ENCODE measurements at regions not wholly inside any gene's neighbourhood (a gene's known extent, or its start where the extent isn't known, plus 50 kb on each side); places are given as distances from the start of the nearest gene placed in this dataset.

DNA sequence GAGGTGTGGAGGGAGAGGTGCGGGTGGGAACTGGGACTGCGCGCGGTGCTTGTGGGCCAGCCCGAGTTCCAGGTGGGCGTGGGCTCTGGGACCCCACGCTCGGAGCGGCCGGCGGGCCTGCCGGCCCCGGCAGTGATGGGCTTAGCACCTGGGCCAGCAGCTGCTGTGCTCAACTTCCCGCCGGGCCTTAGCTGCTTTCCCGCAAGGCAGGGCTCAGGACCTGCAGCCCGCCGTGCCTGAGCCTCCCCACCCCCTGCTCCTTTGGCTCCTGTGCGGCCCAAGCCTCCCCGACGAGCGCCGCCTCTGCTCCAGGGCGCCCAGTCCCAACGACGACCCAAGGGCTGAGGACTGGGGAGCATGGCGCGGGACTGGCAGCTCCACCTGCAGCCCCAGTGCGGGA is 232.7 kb downstream of the FGFR2 start:
- Histone ChIP-seq H3K9ac (no peak overlapping the region), H3K9me2 (no peaks in the 10 kb centered on the region), H3K36me3 (replicated peaks in 1 of 2; ENCODE audit: control insufficient read depth in 1 of 2, insufficient read depth in 2 of 2, low read length in 1 of 2) (no peaks in the 10 kb centered on the region), H3K79me2 (ENCODE audit: insufficient read depth) (no peaks in the 10 kb centered on the region), H3K4me1 (ENCODE audit: control insufficient read depth in 1 of 2, insufficient read depth in 2 of 2, low read depth in 1 of 2, low read length in 1 of 2) (no peaks in the 10 kb centered on the region; a peak in 1 of 4 replicates), H4K20me1 (ENCODE audit: insufficient read depth) (no peaks in the 10 kb centered on the region), H3F3A (replicated peaks; ENCODE audit: insufficient read depth) (no peaks in the 10 kb centered on the region), H3K4me3 (ENCODE audit: low read depth in 2 of 2, low read length in 1 of 2) (no peak overlapping the region), H2AFZ (ENCODE audit: low read depth) (no peak overlapping the region), H3K4me2 (no peak overlapping the region), H3K27ac (ENCODE audit: low read depth in 2 of 2, low read length in 1 of 2) (no peak overlapping the region), H3K9me3 (no peaks in the 10 kb centered on the region), H3K27me3 (ENCODE audit: insufficient read depth) (no peaks in the 10 kb centered on the region)
- CTCF ChIA-PET: no interaction called here
- POLR2A ChIA-PET: no interaction called here
- no peak for TF ChIP-seq YY1 (IDR thresholded peaks at IDR 0.05; ENCODE audit: low read depth)
- no peak for TF ChIP-seq ELF1 (IDR thresholded peaks at IDR 0.05)
- TF ChIP-seq, protein P1, sequence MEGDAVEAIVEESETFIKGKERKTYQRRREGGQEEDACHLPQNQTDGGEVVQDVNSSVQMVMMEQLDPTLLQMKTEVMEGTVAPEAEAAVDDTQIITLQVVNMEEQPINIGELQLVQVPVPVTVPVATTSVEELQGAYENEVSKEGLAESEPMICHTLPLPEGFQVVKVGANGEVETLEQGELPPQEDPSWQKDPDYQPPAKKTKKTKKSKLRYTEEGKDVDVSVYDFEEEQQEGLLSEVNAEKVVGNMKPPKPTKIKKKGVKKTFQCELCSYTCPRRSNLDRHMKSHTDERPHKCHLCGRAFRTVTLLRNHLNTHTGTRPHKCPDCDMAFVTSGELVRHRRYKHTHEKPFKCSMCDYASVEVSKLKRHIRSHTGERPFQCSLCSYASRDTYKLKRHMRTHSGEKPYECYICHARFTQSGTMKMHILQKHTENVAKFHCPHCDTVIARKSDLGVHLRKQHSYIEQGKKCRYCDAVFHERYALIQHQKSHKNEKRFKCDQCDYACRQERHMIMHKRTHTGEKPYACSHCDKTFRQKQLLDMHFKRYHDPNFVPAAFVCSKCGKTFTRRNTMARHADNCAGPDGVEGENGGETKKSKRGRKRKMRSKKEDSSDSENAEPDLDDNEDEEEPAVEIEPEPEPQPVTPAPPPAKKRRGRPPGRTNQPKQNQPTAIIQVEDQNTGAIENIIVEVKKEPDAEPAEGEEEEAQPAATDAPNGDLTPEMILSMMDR (IDR thresholded peaks at IDR 0.05): no peak
- no peak for TF ChIP-seq FOXM1 (IDR thresholded peaks at IDR 0.05; ENCODE audit: low read depth)
- no peak for TF ChIP-seq FOSL2 (IDR thresholded peaks at IDR 0.05; ENCODE audit: borderline replicate concordance, low read depth)
- TF ChIP-seq TCF12 (IDR thresholded peaks at IDR 0.05): no peak
- no peak for TF ChIP-seq RAD21 (IDR thresholded peaks at IDR 0.05; ENCODE audit: low read length)
- TF ChIP-seq TAF1 (IDR thresholded peaks at IDR 0.05; ENCODE audit: borderline replicate concordance, low read depth, low read length): no peak
- no peak for TF ChIP-seq FOXJ3 (CRISPR knock-in tag; IDR thresholded peaks at IDR 0.05)
- TF ChIP-seq CHD2 (IDR thresholded peaks at IDR 0.05; ENCODE audit: low read length, partially characterized antibody): no peak
- TF ChIP-seq NRF1 (IDR thresholded peaks at IDR 0.05; ENCODE audit: low read depth, low read length): no peak
- TF ChIP-seq MEF2A (IDR thresholded peaks at IDR 0.05; ENCODE audit: borderline replicate concordance, low read depth): no peak
- no peak for TF ChIP-seq PBX3 (IDR thresholded peaks at IDR 0.05)
- 66% methylated on average over 12 of the region's 29 CpGs for WGBS (ENCODE audit: low lambda C conversion rate)
- DNase-seq: no peak

DNA sequence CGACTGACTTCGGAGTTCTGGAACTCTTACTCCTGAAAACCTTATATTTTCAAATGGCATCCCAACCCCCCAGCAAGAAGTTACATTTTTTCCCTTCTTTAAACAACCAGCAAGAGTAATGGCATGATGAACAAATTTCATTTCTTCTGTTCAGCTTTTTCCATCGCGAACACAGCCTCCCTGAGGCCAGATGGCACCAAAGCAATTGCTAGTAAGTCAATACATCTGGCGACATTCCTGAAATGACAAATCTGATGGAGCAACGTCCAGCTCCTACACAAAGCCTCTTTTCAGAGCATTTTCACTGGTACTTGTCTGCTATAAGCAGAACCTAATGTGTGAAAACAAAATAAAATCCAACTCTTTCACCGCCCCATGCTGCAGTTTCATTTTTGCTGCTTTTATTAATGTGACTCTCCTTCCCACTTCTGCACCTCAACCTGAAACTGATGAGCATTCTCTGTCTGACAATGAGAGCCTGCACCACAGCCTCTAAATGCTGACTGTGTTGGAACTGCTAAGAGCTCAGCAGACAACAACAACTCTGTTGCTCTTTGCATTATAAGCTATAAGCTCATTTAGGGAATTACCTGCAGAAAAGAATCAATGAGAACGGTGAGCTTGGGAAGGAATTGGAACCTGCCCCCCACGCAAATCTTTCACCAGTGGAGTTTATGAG is 229.8 kb downstream of the FGFR2 start:
- no peaks in the 10 kb centered on the region for H4K20me1 ChIP-seq (ENCODE audit: insufficient read depth)
- H3K36me3 ChIP-seq (replicated peaks in 1 of 2; ENCODE audit: control insufficient read depth in 1 of 2, insufficient read depth in 2 of 2, low read length in 1 of 2): no peaks in the 10 kb centered on the region
- ChIA-PET POLR2A (no interaction called here), CTCF (no interaction called here)
- no peak overlapping the region for H3K9ac ChIP-seq
- H3F3A ChIP-seq (replicated peaks; ENCODE audit: insufficient read depth): no peaks in the 10 kb centered on the region
- no peak overlapping the region for H3K4me3 ChIP-seq (ENCODE audit: low read depth in 2 of 2, low read length in 1 of 2)
- WGBS (ENCODE audit: low lambda C conversion rate): 41% methylated on average over 9 of the region's 9 CpGs
- DNase-seq: no peak
- no peaks in the 10 kb centered on the region for H3K9me3 ChIP-seq
- no peaks in the 10 kb centered on the region for H3K79me2 ChIP-seq (ENCODE audit: insufficient read depth)
- no peaks in the 10 kb centered on the region for H3K27me3 ChIP-seq (ENCODE audit: insufficient read depth)
- no peak for TF ChIP-seq REST (IDR thresholded peaks at IDR 0.05; ENCODE audit: low read depth, low read length)
- TF ChIP-seq TAF1 (IDR thresholded peaks at IDR 0.05; ENCODE audit: borderline replicate concordance, low read depth, low read length): no peak
- no peak for TF ChIP-seq SIN3A (IDR thresholded peaks at IDR 0.05; ENCODE audit: borderline replicate concordance, low read depth, low read length)
- TF ChIP-seq, protein P2, sequence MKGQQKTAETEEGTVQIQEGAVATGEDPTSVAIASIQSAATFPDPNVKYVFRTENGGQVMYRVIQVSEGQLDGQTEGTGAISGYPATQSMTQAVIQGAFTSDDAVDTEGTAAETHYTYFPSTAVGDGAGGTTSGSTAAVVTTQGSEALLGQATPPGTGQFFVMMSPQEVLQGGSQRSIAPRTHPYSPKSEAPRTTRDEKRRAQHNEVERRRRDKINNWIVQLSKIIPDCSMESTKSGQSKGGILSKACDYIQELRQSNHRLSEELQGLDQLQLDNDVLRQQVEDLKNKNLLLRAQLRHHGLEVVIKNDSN (IDR thresholded peaks at IDR 0.05; ENCODE audit: borderline replicate concordance, low read depth): no peak
- no peak for TF ChIP-seq SMC3 (IDR thresholded peaks at IDR 0.05; ENCODE audit: low read depth, low read length)
- no peak for TF ChIP-seq POLR2AphosphoS5 (IDR thresholded peaks at IDR 0.05; ENCODE audit: low read depth, low read length)
- TF ChIP-seq TCF12 (IDR thresholded peaks at IDR 0.05): no peak
- no peak for TF ChIP-seq JUND (IDR thresholded peaks at IDR 0.05)
- TF ChIP-seq EP300 (IDR thresholded peaks at IDR 0.05; ENCODE audit: borderline replicate concordance in 1 of 2, low read depth in 1 of 2, low read length in 1 of 2): no peak
- TF ChIP-seq NFIC (IDR thresholded peaks at IDR 0.05; ENCODE audit: borderline replicate concordance): no peak
- no peak overlapping the region for H2AFZ ChIP-seq (ENCODE audit: low read depth)
- no peak overlapping the region for H3K27ac ChIP-seq (ENCODE audit: low read depth in 2 of 2, low read length in 1 of 2)
- no peak overlapping the region for H3K4me2 ChIP-seq
- no peaks in the 10 kb centered on the region for H3K9me2 ChIP-seq
- no peaks in the 10 kb centered on the region for H3K4me1 ChIP-seq (ENCODE audit: control insufficient read depth in 1 of 2, insufficient read depth in 2 of 2, low read depth in 1 of 2, low read length in 1 of 2)

Data from SK-N-SH (cell line).